ENCODE measurements at regions not wholly inside any gene's neighbourhood (a gene's known extent, or its start where the extent isn't known, plus 50 kb on each side); places are given as distances from the start of the nearest gene placed in this dataset.

GRCh38 chr2:71832388-71832787 is 315.3 kb downstream of the CYP26B1 start:
- DNase-seq = no peak

- DNase-seq = no peak
Observed at GRCh38 chr2:71831193-71831577, 316.5 kb downstream of the CYP26B1 start.

GRCh38 chr2:71830497-71831192 is 317.0 kb downstream of the CYP26B1 start:
- no peak for DNase-seq

- no peak for DNase-seq
Observed at GRCh38 chr2:71829008-71829407, 318.7 kb downstream of the CYP26B1 start.

- DNase-seq = no peak
Observed at GRCh38 chr2:71827973-71828372, 319.7 kb downstream of the CYP26B1 start.

- DNase-seq = peak; percentile 36
Observed at GRCh38 chr2:71827524-71827901, 320.1 kb downstream of the CYP26B1 start.

- no peak for DNase-seq
Observed at GRCh38 chr2:71826826-71827523, 320.7 kb downstream of the CYP26B1 start.

GRCh38 chr2:71826299-71826698 is 321.4 kb downstream of the CYP26B1 start:
- no peak for DNase-seq

- DNase-seq = no peak
Observed at GRCh38 chr2:71824436-71824835, 323.2 kb downstream of the CYP26B1 start.

GRCh38 chr2:71823526-71823925 is 324.1 kb downstream of the CYP26B1 start:
- DNase-seq = no peak

- DNase-seq = no peak
Observed at GRCh38 chr2:71822463-71822862, 325.2 kb downstream of the CYP26B1 start.

- no peak for DNase-seq
Observed at GRCh38 chr2:71821856-71822255, 325.8 kb downstream of the CYP26B1 start.

GRCh38 chr2:71816815-71817214 is 330.8 kb downstream of the CYP26B1 start:
- peak; percentile 14 for DNase-seq

GRCh38 chr2:71815701-71816474 is 331.8 kb downstream of the CYP26B1 start:
- DNase-seq = no peak

GRCh38 chr2:71814885-71815284 is 332.8 kb downstream of the CYP26B1 start:
- DNase-seq = no peak

GRCh38 chr2:71813807-71814470 is 333.7 kb downstream of the CYP26B1 start:
- no peak for DNase-seq

GRCh38 chr2:71813315-71813714 is 334.3 kb downstream of the CYP26B1 start:
- no peak for DNase-seq

- DNase-seq = no peak
Observed at GRCh38 chr2:71812736-71813135, 334.9 kb downstream of the CYP26B1 start.

- DNase-seq = no peak
Observed at GRCh38 chr2:71811726-71812125, 335.9 kb downstream of the CYP26B1 start.

GRCh38 chr2:71811157-71811556 is 336.5 kb downstream of the CYP26B1 start:
- DNase-seq = no peak

GRCh38 chr2:71807581-71808451 is 339.8 kb downstream of the CYP26B1 start:
- DNase-seq = no peak

- DNase-seq = no peak
Observed at GRCh38 chr2:71806432-71806831, 341.2 kb downstream of the CYP26B1 start.
